NOMO-1 treated with dmso at 0.1 percent for 144 hours (cell line): ENCODE measurements at regions not wholly inside any gene's neighbourhood (a gene's known extent, or its start where the extent isn't known, plus 50 kb on each side); places are given as distances from the start of the nearest gene placed in this dataset.

Experiments
- DNase-seq: peaks from one replicate; lab custom pipeline; 2025; ENCODE audit not compliant: unreplicated experiment; lab: John Stamatoyannopoulos, UW

DNA sequence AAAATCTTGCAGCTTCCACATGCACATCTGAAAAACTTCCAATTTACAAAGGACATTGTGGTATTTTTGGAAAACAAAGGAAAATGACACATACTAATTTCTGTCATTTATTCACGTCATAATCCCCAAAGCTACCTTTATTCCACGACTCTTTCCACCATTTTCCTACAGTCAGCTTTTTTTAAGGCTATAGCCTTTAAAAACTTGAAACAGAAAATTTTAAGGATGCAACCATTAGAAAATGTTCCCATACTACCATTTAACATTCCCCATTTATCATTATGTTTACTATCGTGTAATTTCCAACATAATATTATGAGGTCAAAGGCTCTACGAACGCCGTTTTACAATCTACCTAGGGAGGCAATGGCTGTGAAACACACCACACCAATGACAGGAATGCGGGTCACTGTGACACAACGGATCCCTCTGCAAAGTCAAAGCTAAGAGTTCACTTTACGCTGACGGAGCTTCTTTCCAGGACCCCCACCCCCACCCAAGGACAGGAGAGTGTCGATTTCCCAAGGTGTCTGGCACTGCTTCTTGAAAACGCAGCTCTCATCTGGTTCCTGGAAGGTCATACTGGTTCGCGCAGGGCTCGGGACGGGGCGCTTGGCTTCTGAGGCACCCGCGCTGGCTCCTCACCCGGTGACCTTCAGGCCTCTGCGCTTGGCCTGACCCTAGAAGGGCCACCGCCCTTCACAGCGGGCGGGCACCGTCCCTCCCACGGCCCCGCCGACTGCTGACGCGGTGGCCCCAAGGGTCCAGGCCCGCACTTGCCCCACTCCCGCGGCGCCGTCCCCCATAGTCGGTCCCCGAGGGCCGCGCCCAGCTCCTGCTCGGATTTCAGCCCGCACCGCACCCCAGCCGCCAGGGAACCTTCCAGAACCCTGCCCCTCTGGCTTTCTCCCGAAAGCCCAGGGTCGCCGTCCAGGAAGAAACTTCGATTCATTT is 50.5 kb upstream of the ATF3 start:
- DNase-seq, result peak; percentile 23

DNA sequence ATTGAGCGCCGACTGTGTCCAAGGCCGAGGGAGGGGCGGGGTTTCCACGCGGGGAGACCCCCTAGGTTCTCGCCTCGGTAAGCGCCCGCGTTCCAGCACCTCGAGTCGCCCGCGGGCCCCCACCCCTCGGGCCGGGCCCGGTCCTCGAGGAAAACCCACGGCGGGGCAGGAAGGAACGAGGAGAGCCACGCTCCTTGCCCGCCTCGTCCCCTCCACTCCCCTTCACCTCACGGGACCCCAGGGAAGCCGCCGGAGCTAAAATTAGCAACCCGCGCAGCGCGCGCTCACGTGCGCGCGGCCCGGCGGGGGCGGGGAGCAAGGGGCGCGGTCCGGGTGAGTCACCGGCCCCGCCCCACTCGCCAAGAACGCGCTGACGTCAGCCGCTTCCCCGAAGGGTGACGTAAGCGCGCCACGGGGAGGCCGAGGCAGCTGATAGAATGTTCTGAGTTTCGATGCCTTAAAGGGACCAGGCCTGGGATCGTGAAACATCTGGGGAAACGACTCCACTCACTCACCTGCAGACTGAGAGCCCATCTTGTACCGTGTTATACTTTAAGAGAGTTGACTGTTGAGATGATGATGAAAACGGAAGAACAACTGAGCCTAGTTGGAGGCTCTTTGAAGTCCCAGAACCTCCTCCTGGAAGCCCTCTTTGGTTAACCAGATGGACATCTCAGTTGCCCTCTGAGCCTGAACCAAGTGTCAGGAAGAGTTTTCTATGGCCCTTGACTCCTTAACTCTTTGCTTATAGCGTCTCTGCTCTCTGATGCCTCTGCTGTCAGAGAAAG is 49.7 kb upstream of the ATF3 start:
- DNase-seq, result peak; percentile 67
